ENCODE measurements at regions not wholly inside any gene's neighbourhood (a gene's known extent, or its start where the extent isn't known, plus 50 kb on each side); places are given as distances from the start of the nearest gene placed in this dataset.
"Not testable (repeated sequence)": the region's sequence is repeated elsewhere in the genome, so short reads cannot be mapped to it uniquely, and the experiment has no call there.

DNA sequence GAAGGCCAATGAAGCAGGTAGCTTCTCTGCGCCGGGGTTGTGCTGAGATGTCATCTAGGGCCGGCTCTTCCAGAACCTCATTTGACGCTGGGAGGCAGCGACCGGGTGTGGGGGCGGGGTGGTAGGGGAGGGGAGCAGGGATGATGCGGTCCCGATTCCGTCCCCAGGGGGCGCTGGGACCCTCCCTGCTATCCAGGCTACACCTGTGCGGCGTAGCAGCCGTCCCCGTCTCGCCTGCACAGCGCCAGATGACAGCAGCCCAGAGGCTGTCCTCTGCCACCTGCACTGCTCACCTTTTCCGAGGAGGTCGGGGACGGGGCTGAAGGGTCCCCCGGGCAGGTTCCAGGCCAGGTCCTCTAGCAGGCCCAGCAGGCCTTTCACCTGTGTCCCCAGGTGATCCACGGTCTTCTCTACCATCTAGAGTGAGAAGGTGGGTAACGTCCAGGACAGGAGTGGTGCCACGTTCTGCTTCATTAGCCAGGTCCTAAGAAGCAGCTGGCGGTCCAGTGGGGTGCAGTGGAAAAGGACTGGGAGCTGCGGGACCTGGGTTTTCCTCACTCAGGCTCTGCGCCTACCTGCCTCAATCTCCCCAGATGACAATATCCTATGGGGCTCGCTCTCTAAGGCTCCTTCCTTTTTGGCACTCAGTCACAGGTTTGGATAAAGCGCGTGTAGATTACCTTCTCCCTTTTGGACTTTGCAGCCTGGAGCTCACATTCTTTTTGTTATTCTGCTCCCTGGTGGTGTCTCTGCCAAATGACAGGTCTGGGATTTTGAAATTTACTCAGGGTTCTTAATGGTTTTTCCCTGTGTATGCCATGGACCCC is 56.0 kb upstream of the RAB6C start:
- DNase-seq: no peak

DNA sequence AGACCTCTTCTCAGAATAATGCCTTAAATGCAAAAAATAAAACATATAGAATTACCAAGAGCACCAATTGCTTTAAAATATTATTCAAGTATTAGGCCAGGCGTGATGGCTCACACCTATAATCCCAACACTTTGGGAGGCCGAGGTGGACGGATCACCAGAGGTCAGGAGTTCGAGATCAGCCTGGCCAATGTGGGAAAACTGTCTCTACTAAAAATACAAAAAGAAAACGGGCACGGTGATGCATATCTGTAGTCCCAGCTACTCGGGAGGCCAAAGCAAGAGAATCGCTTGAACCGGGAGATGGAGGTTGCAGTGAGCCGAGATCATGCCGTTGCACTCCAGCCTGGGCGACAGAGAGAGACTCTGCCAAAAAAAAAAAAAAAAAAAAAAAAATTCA is 55.4 kb upstream of the RAB6C start:
- not testable (repeated sequence) for DNase-seq

DNA sequence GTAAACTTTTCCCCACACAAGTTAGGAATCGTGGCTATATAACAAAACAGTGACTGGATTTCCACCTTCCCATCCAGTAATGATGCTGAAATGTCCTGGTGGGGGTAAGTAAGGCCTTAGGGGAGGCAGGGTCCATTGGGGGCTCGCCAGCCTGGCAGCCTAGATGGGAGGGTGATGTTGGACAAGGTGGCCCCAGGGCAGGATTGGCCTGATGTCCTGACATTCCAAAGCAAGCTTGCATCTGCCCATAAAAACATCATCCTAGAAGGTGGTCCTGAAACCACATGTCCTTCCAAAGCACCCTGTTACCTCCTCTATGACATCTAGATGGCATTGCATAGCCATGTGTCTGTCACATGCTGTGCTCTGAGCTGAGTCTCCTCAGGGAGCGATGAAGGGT is 54.1 kb upstream of the RAB6C start:
- DNase-seq: no peak

DNA sequence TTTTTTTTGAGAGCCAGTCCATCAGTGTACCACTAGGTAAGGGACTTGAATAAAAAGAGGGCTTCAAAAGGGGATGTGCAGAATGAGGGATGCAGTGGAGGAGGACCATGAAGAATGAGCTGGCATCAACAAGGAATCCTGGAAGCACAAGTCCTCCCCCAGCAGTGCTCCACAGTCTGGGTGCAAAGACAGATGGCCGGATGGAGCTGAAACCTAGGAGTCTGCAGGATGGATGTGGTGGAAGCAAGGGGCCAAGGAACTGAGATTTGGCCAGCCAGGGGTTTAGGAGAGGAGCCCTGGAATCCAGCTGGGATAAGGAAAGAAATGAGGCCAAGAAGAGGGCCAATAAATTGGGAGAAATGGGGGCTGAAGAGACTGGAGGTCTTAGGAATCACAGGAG is 51.8 kb upstream of the RAB6C start:
- DNase-seq: no peak

DNA sequence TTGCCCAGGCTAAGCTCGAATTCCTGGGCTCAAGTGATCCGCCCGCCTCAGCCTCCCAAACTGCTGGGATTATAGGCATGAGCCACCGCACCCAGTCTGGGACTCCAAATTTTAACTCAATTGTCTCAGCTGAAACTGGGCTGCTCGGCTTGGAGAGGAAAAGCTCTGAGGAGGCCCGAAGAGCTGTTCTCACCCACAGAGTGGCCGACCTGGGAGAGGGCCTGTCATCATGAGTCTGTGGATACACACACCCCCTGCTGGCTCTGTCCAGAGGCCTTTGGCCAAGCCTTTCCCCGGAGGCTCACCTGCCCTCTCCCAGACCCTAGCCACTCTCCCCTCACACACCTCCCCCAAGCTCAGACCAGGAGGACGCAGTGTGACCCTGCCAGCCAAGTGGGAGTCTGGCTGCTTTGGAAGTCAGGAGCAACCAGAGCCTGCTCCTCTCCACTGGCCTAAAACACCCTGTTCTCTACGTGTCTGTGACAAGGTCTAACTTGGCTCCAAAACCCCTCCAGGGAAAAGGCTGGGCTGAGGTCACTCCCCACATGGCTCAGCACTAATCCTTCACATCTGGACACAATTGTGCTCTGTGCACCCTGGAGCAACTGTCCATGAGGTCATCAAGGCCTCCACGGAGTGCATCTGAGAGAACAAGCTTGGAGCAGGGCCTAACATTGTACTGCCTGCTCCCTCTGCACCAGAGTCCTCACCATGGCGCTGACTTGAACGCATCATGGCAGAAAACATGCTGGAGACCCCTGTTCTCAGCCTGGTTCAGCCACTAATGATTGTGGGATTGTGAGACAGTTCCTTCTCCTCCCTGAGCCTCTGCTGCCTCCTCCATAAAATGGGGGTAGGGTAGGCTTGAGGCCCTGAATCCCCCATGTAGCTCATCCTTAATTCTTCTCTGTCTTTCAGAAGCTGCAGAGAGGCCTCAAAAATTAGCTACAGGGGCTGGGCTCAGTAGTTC is 49.9 kb upstream of the RAB6C start:
- DNase-seq: no peak
